ENCODE measurements at regions not wholly inside any gene's neighbourhood (a gene's known extent, or its start where the extent isn't known, plus 50 kb on each side); places are given as distances from the start of the nearest gene placed in this dataset.

GRCh38 chr2:167721593-167721992 is 525.8 kb downstream of the STK39 start:
- Histone ChIP-seq H2BK12ac (ENCODE audit: low read depth, low read length) (no peak overlapping the region), H3K4me2 (ENCODE audit: insufficient read depth in 1 of 2, low read depth in 2 of 2, low read length in 2 of 2) (no peak overlapping the region)
- CTCF ChIA-PET (ENCODE audit: partially characterized antibody), result no interaction called here

More at GRCh38 chr2:167721593-167721992, 525.8 kb downstream of the STK39 start:
- Histone ChIP-seq H4K5ac (ENCODE audit: insufficient read length, low read depth, low read length) (no peak overlapping the region), H3K9ac (replicated peaks in 1 of 4; ENCODE audit: extremely low read depth in 1 of 4, low read depth in 3 of 4, low read length in 3 of 4) (no peak overlapping the region), H3K9me3 (ENCODE audit: insufficient read depth in 2 of 2, low read depth in 1 of 2, low read length in 1 of 2) (no peaks in the 10 kb centered on the region), H3K36me3 (ENCODE audit: control insufficient read depth in 2 of 4, insufficient read depth in 4 of 4, low read length in 3 of 4) (no peaks in the 10 kb centered on the region), H3K27me3 (replicated peaks in 1 of 4; ENCODE audit: control insufficient read depth in 3 of 4, extremely low read depth in 1 of 4, insufficient read depth in 3 of 4, low read length in 3 of 4) (no peaks in the 10 kb centered on the region), H2AK5ac (ENCODE audit: low read depth, low read length) (no peak overlapping the region), H2BK15ac (ENCODE audit: low read length) (no peak overlapping the region), H3K18ac (ENCODE audit: extremely low read depth, low read length) (no peak overlapping the region), H3K23me2 (ENCODE audit: low read depth, low read length) (no peaks in the 10 kb centered on the region), H2AFZ (ENCODE audit: low read length) (no peak overlapping the region), H3K27ac (ENCODE audit: low read depth, low read length) (no peak overlapping the region), H3K56ac (replicated peaks; ENCODE audit: insufficient read length, low read depth, low read length) (no peak overlapping the region), H3K79me1 (ENCODE audit: low read depth, low read length) (no peaks in the 10 kb centered on the region), H2BK5ac (ENCODE audit: low read depth, low read length) (no peak overlapping the region), H3K4ac (replicated peaks; ENCODE audit: insufficient read length, low read depth, low read length) (no peak overlapping the region), H2BK120ac (replicated peaks; ENCODE audit: low read depth, low read length) (no peak overlapping the region), H3K4me1 (replicated peaks in 1 of 4; ENCODE audit: control insufficient read depth in 3 of 4, insufficient read depth in 4 of 4, low read length in 3 of 4) (peaks cover 0 to 4% (median 0%) of the 10 kb centered on the region in 4 experiments; a peak in 2 of 7 replicates), H4K20me1 (replicated peaks in 1 of 2; ENCODE audit: control insufficient read depth in 1 of 2, insufficient read depth in 2 of 2, low read length in 2 of 2) (no peaks in the 10 kb centered on the region), H3K4me3 (ENCODE audit: extremely low read depth in 1 of 4, insufficient read depth in 2 of 4, low read depth in 3 of 4, low read length in 4 of 4) (no peak overlapping the region), H2BK20ac (ENCODE audit: low read length) (no peak overlapping the region), H3K14ac (ENCODE audit: insufficient read length) (no peak overlapping the region), H3K23ac (ENCODE audit: insufficient read length) (no peak overlapping the region), H3K79me2 (ENCODE audit: control insufficient read depth in 1 of 2, insufficient read depth in 2 of 2, low read length in 2 of 2) (no peaks in the 10 kb centered on the region), H4K91ac (replicated peaks; ENCODE audit: insufficient read length, low read length) (no peak overlapping the region), H4K8ac (ENCODE audit: extremely low read depth, insufficient read depth, low read length) (no peak overlapping the region)
- TF ChIP-seq ASH2L (IDR thresholded peaks at IDR 0.05; ENCODE audit: low read length) (no peak), ZNF274 (IDR thresholded peaks at IDR 0.05; ENCODE audit: borderline replicate concordance, extremely low read depth, low read length) (no peak)
- WGBS, 2 experiments (ENCODE audit: extremely low coverage in 1 of 2, insufficient coverage in 1 of 2, insufficient read length in 1 of 2, insufficient replicate concordance in 2 of 2, low coverage in 1 of 2, low lambda C conversion rate in 2 of 2, missing lambda C conversion rate in 1 of 2), result 77% methylated on average over 3 of the region's 3 CpGs; no CpG with 5 or more reads in 1 of the 2 experiments
- DNase-seq (ENCODE audit: low read depth in 1 of 2, low spot score in 2 of 2), result no peak
- POLR2A ChIA-PET (ENCODE audit: partially characterized antibody), result interaction anchor here (1.2 kb wide), 1 partner anchor 17 kb away, joined by 3 read pairs; no protein-coding TSS in a partner anchor
- no peak for FAIRE-seq
